ENCODE measurements at regions not wholly inside any gene's neighbourhood (a gene's known extent, or its start where the extent isn't known, plus 50 kb on each side); places are given as distances from the start of the nearest gene placed in this dataset.
A peak's percentile ranks its signal among the peaks of the same experiment; 100 is the strongest.
"Not testable (repeated sequence)": the region's sequence is repeated elsewhere in the genome, so short reads cannot be mapped to it uniquely, and the experiment has no call there.

GRCh38 chr10:2620827-2621521 lies 446.4 kb upstream of the PFKP start:
- DNase-seq = no peak

- DNase-seq = no peak
Measured at GRCh38 chr10:2619916-2620315, 447.4 kb upstream of the PFKP start.

GRCh38 chr10:2619472-2619871 lies 447.9 kb upstream of the PFKP start:
- DNase-seq = peak in 1 of 5 experiments; percentile 25

GRCh38 chr10:2618690-2619089 lies 448.7 kb upstream of the PFKP start:
- DNase-seq = peak in 1 of 5 experiments; percentile 7

- no peak for DNase-seq
Measured at GRCh38 chr10:2616215-2616614, 451.1 kb upstream of the PFKP start.

- no peak for DNase-seq
Measured at GRCh38 chr10:2611603-2612002, 455.7 kb upstream of the PFKP start.

GRCh38 chr10:2610946-2611345 lies 456.4 kb upstream of the PFKP start:
- DNase-seq = no peak

GRCh38 chr10:2604891-2605290 lies 462.5 kb upstream of the PFKP start:
- no peak for DNase-seq

- no peak for DNase-seq
Measured at GRCh38 chr10:2599571-2599970, 467.8 kb upstream of the PFKP start.

GRCh38 chr10:2592360-2593160 lies 474.8 kb upstream of the PFKP start:
- DNase-seq = no peak

- DNase-seq = no peak
Measured at GRCh38 chr10:2589196-2589595, 478.2 kb upstream of the PFKP start.

GRCh38 chr10:2584385-2584784 lies 483.0 kb upstream of the PFKP start:
- no peak for DNase-seq

- no peak for DNase-seq
Measured at GRCh38 chr10:2576892-2577291, 490.5 kb upstream of the PFKP start.

GRCh38 chr10:2575460-2575859 lies 491.9 kb upstream of the PFKP start:
- no peak for DNase-seq

GRCh38 chr10:2572611-2573010 lies 494.7 kb upstream of the PFKP start:
- DNase-seq = no peak

GRCh38 chr10:2556883-2557282 lies 510.5 kb upstream of the PFKP start:
- DNase-seq = no peak

GRCh38 chr10:2548071-2548470 lies 519.3 kb upstream of the PFKP start:
- DNase-seq = no peak

- DNase-seq = no peak
Measured at GRCh38 chr10:2547606-2548005, 519.7 kb upstream of the PFKP start.

GRCh38 chr10:2546894-2547293 lies 520.5 kb upstream of the PFKP start:
- DNase-seq = not testable (repeated sequence)

- no peak for DNase-seq
Measured at GRCh38 chr10:2543974-2544373, 523.4 kb upstream of the PFKP start.

GRCh38 chr10:2543142-2543886 lies 524.0 kb upstream of the PFKP start:
- DNase-seq = no peak

GRCh38 chr10:2541176-2541575 lies 526.2 kb upstream of the PFKP start:
- DNase-seq = peak in 1 of 5 experiments; percentile 13

GRCh38 chr10:2529945-2530344 lies 537.4 kb upstream of the PFKP start:
- DNase-seq = no peak

- no peak for DNase-seq
Measured at GRCh38 chr10:2525781-2526180, 541.6 kb upstream of the PFKP start.
